ENCODE measurements at regions not wholly inside any gene's neighbourhood (a gene's known extent, or its start where the extent isn't known, plus 50 kb on each side); places are given as distances from the start of the nearest gene placed in this dataset.

GRCh38 chr16:51960931-51961330 is 586.0 kb downstream of the TOX3 start:
- CTCF ChIA-PET: no interaction called here
- no peaks in the 10 kb centered on the region for H3K9me3 Mint-ChIP-seq
- no peaks in the 10 kb centered on the region for H3K4me1 Mint-ChIP-seq (ENCODE audit: low read depth)
- DNase-seq: no peak
- no peak overlapping the region for H3K27ac Mint-ChIP-seq
- H3K27me3 Mint-ChIP-seq (ENCODE audit: low read depth): no peaks in the 10 kb centered on the region
- no peaks in the 10 kb centered on the region for H3K36me3 Mint-ChIP-seq (ENCODE audit: low read depth)
- intact Hi-C loops (cut with micrococcal nuclease): no loop called here
- H3K4me3 Mint-ChIP-seq: no peak overlapping the region

GRCh38 chr16:51953286-51953985 is 593.5 kb downstream of the TOX3 start:
- no peak for DNase-seq
- intact Hi-C loops (cut with micrococcal nuclease): no loop called here
- no peak overlapping the region for H3K27ac Mint-ChIP-seq
- H3K4me3 Mint-ChIP-seq: no peak overlapping the region
- H3K4me1 Mint-ChIP-seq (ENCODE audit: low read depth): no peaks in the 10 kb centered on the region
- no peaks in the 10 kb centered on the region for H3K36me3 Mint-ChIP-seq (ENCODE audit: low read depth)
- peaks cover 1% of the 10 kb centered on the region for H3K9me3 Mint-ChIP-seq
- CTCF ChIA-PET: no interaction called here
- H3K27me3 Mint-ChIP-seq (ENCODE audit: low read depth): no peaks in the 10 kb centered on the region

GRCh38 chr16:51952500-51952899 is 594.4 kb downstream of the TOX3 start:
- no peak overlapping the region for H3K4me3 Mint-ChIP-seq
- intact Hi-C loops (cut with micrococcal nuclease): no loop called here
- H3K4me1 Mint-ChIP-seq (ENCODE audit: low read depth): no peaks in the 10 kb centered on the region
- DNase-seq: no peak
- H3K9me3 Mint-ChIP-seq: peaks cover 1% of the 10 kb centered on the region
- H3K27me3 Mint-ChIP-seq (ENCODE audit: low read depth): no peaks in the 10 kb centered on the region
- H3K36me3 Mint-ChIP-seq (ENCODE audit: low read depth): no peaks in the 10 kb centered on the region
- H3K27ac Mint-ChIP-seq: no peak overlapping the region
- CTCF ChIA-PET: no interaction called here

- CTCF ChIA-PET: no interaction called here
- Mint-ChIP-seq H3K4me3 (no peak overlapping the region), H3K27ac (no peak overlapping the region), H3K4me1 (ENCODE audit: low read depth) (no peaks in the 10 kb centered on the region), H3K36me3 (ENCODE audit: low read depth) (no peaks in the 10 kb centered on the region), H3K9me3 (peaks cover 1% of the 10 kb centered on the region), H3K27me3 (ENCODE audit: low read depth) (no peaks in the 10 kb centered on the region)
- intact Hi-C loops (cut with micrococcal nuclease): no loop called here
- no peak for DNase-seq
These were observed 595.2 kb downstream of the TOX3 start for GRCh38 chr16:51951668-51952298.

GRCh38 chr16:51950118-51950780 is 596.7 kb downstream of the TOX3 start:
- Mint-ChIP-seq H3K36me3 (ENCODE audit: low read depth) (no peaks in the 10 kb centered on the region), H3K4me3 (no peak overlapping the region), H3K4me1 (ENCODE audit: low read depth) (no peaks in the 10 kb centered on the region), H3K27me3 (ENCODE audit: low read depth) (no peaks in the 10 kb centered on the region), H3K9me3 (peaks cover 1% of the 10 kb centered on the region), H3K27ac (no peak overlapping the region)
- intact Hi-C loops (cut with micrococcal nuclease): no loop called here
- CTCF ChIA-PET: no interaction called here
- DNase-seq: no peak

GRCh38 chr16:51949282-51949681 is 597.7 kb downstream of the TOX3 start:
- intact Hi-C loops (cut with micrococcal nuclease): no loop called here
- no peaks in the 10 kb centered on the region for H3K9me3 Mint-ChIP-seq

GRCh38 chr16:51941412-51941811 is 605.5 kb downstream of the TOX3 start:
- no peaks in the 10 kb centered on the region for H3K27me3 Mint-ChIP-seq (ENCODE audit: low read depth)
- peaks cover 8% of the 10 kb centered on the region for H3K9me3 Mint-ChIP-seq
- CTCF ChIA-PET: no interaction called here
- intact Hi-C loops (cut with micrococcal nuclease): no loop called here
- no peak overlapping the region for H3K27ac Mint-ChIP-seq
- H3K4me1 Mint-ChIP-seq (ENCODE audit: low read depth): no peaks in the 10 kb centered on the region
- no peak for DNase-seq
- peaks cover 2% of the 10 kb centered on the region for H3K36me3 Mint-ChIP-seq (ENCODE audit: low read depth)
- H3K4me3 Mint-ChIP-seq: no peak overlapping the region

More at GRCh38 chr16:51949282-51949681, 597.7 kb downstream of the TOX3 start:
- CTCF ChIA-PET: no interaction called here
- H3K36me3 Mint-ChIP-seq (ENCODE audit: low read depth): no peaks in the 10 kb centered on the region
- no peaks in the 10 kb centered on the region for H3K4me1 Mint-ChIP-seq (ENCODE audit: low read depth)
- DNase-seq: no peak
- H3K4me3 Mint-ChIP-seq: no peak overlapping the region
- H3K27me3 Mint-ChIP-seq (ENCODE audit: low read depth): no peaks in the 10 kb centered on the region
- H3K27ac Mint-ChIP-seq: no peak overlapping the region

- intact Hi-C loops (cut with micrococcal nuclease): no loop called here
- Mint-ChIP-seq H3K9me3 (peaks cover 8% of the 10 kb centered on the region), H3K27ac (no peak overlapping the region), H3K4me1 (ENCODE audit: low read depth) (no peaks in the 10 kb centered on the region), H3K36me3 (ENCODE audit: low read depth) (peaks cover 2% of the 10 kb centered on the region), H3K4me3 (no peak overlapping the region), H3K27me3 (ENCODE audit: low read depth) (no peaks in the 10 kb centered on the region)
- CTCF ChIA-PET: no interaction called here
- DNase-seq: no peak
These were observed 606.8 kb downstream of the TOX3 start for GRCh38 chr16:51940183-51940582.

GRCh38 chr16:51939378-51939871 is 607.5 kb downstream of the TOX3 start:
- no peak for DNase-seq
- Mint-ChIP-seq H3K4me1 (ENCODE audit: low read depth) (no peaks in the 10 kb centered on the region), H3K9me3 (peaks cover 8% of the 10 kb centered on the region), H3K4me3 (no peak overlapping the region), H3K27me3 (ENCODE audit: low read depth) (no peaks in the 10 kb centered on the region), H3K36me3 (ENCODE audit: low read depth) (peaks cover 2% of the 10 kb centered on the region), H3K27ac (no peak overlapping the region)
- CTCF ChIA-PET: interaction anchor here (0.6 kb wide), 2 partner anchors 215 to 1893 kb away, joined by 3 read pairs; no protein-coding TSS in a partner anchor
- intact Hi-C loops (cut with micrococcal nuclease): no loop called here

- no peaks in the 10 kb centered on the region for H3K4me1 Mint-ChIP-seq (ENCODE audit: low read depth)
- DNase-seq: no peak
- CTCF ChIA-PET: interaction anchor here (0.6 kb wide), 2 partner anchors 215 to 1893 kb away, joined by 3 read pairs; no protein-coding TSS in a partner anchor
- H3K36me3 Mint-ChIP-seq (ENCODE audit: low read depth): peaks cover 2% of the 10 kb centered on the region
- no peak overlapping the region for H3K27ac Mint-ChIP-seq
- no peaks in the 10 kb centered on the region for H3K27me3 Mint-ChIP-seq (ENCODE audit: low read depth)
- H3K4me3 Mint-ChIP-seq: no peak overlapping the region
- intact Hi-C loops (cut with micrococcal nuclease): no loop called here
- H3K9me3 Mint-ChIP-seq: peaks cover 8% of the 10 kb centered on the region
These were observed 608.1 kb downstream of the TOX3 start for GRCh38 chr16:51938861-51939260.

- intact Hi-C loops (cut with micrococcal nuclease): no loop called here
- CTCF ChIA-PET: no interaction called here
- Mint-ChIP-seq H3K4me1 (ENCODE audit: low read depth) (no peaks in the 10 kb centered on the region), H3K36me3 (ENCODE audit: low read depth) (peaks cover 2% of the 10 kb centered on the region), H3K27me3 (ENCODE audit: low read depth) (no peaks in the 10 kb centered on the region), H3K27ac (no peak overlapping the region), H3K4me3 (no peak overlapping the region), H3K9me3 (peaks cover 8% of the 10 kb centered on the region)
- no peak for DNase-seq
These were observed 609.2 kb downstream of the TOX3 start for GRCh38 chr16:51937771-51938170.

GRCh38 chr16:51936846-51937245 is 610.1 kb downstream of the TOX3 start:
- Mint-ChIP-seq H3K27me3 (ENCODE audit: low read depth) (no peaks in the 10 kb centered on the region), H3K4me3 (no peak overlapping the region), H3K9me3 (peaks cover 12% of the 10 kb centered on the region), H3K4me1 (ENCODE audit: low read depth) (no peaks in the 10 kb centered on the region), H3K36me3 (ENCODE audit: low read depth) (peaks cover 2% of the 10 kb centered on the region), H3K27ac (no peak overlapping the region)
- intact Hi-C loops (cut with micrococcal nuclease): no loop called here
- no peak for DNase-seq
- CTCF ChIA-PET: no interaction called here

GRCh38 chr16:51932317-51932716 is 614.6 kb downstream of the TOX3 start:
- Mint-ChIP-seq H3K27ac (no peak overlapping the region), H3K9me3 (peaks cover 9% of the 10 kb centered on the region), H3K36me3 (ENCODE audit: low read depth) (peaks cover 2% of the 10 kb centered on the region), H3K4me3 (no peak overlapping the region), H3K27me3 (ENCODE audit: low read depth) (no peaks in the 10 kb centered on the region), H3K4me1 (ENCODE audit: low read depth) (no peaks in the 10 kb centered on the region)
- DNase-seq: no peak
- CTCF ChIA-PET: no interaction called here
- intact Hi-C loops (cut with micrococcal nuclease): no loop called here
